Mesenchymal stem cell (in vitro differentiated cells and primary cell): ENCODE measurements at regions not wholly inside any gene's neighbourhood (a gene's known extent, or its start where the extent isn't known, plus 50 kb on each side); places are given as distances from the start of the nearest gene placed in this dataset.

ENCODE experiments used
- DNase-seq: peaks from one replicate; pipeline ENCODE4 v3.0.0-alpha.2; 2013
- H2AFZ ChIP-seq: one replicate; pipeline ENCODE4 v1.6.1; 2013; ENCODE audit warnings: low read depth, mild to moderate bottlenecking, control low read depth, inconsistent platforms, low read length, moderate library complexity
- H2AK5ac ChIP-seq: 2 replicates; pipeline ENCODE4 v1.6.1; 2013; ENCODE audit warnings: low read length, moderate library complexity, mild to moderate bottlenecking, inconsistent platforms; ENCODE audit not compliant: severe bottlenecking
- H2BK120ac ChIP-seq: one replicate; pipeline ENCODE4 v1.6.1; 2013; ENCODE audit warnings: low read depth, mild to moderate bottlenecking, inconsistent platforms, low read length, moderate library complexity
- H2BK12ac ChIP-seq, 2 experiments: one replicate each; pipeline ENCODE4 v1.6.1; 2013; ENCODE audit warnings: inconsistent platforms in 2 of 2, low read length in 2 of 2, mild to moderate bottlenecking in 2 of 2, moderate library complexity in 2 of 2, control low read depth in 1 of 2
- H2BK15ac ChIP-seq: one replicate; pipeline ENCODE4 v1.6.1; 2013; ENCODE audit warnings: mild to moderate bottlenecking, low read depth, inconsistent platforms; ENCODE audit not compliant: poor library complexity, severe bottlenecking
- H2BK5ac ChIP-seq: 2 replicates; pipeline ENCODE4 v1.6.1; 2013; ENCODE audit warnings: low read depth, mild to moderate bottlenecking, low read length, control low read depth, inconsistent platforms; ENCODE audit not compliant: poor library complexity, severe bottlenecking
- H3K14ac ChIP-seq, 2 experiments: one replicate each; pipeline ENCODE4 v1.6.1; 2013; ENCODE audit warnings: inconsistent platforms in 2 of 2, low read length in 2 of 2, control low read depth in 1 of 2, mild to moderate bottlenecking in 1 of 2, moderate library complexity in 1 of 2
- H3K18ac ChIP-seq, 2 experiments: one replicate each; pipeline ENCODE4 v1.6.1; 2013; ENCODE audit warnings: inconsistent platforms in 2 of 2, low read length in 2 of 2, control low read depth in 1 of 2, low read depth in 1 of 2, mild to moderate bottlenecking in 1 of 2
- H3K23ac ChIP-seq, 2 experiments: one replicate each; pipeline ENCODE4 v1.6.1; 2013; ENCODE audit warnings: inconsistent platforms in 2 of 2, low read length in 2 of 2, mild to moderate bottlenecking in 2 of 2, moderate library complexity in 2 of 2, control low read depth in 1 of 2
- H3K27ac ChIP-seq: 2 replicates; pipeline ENCODE4 v1.5.1; 2013; ENCODE audit warnings: mild to moderate bottlenecking, moderate library complexity, low read length, control low read depth, inconsistent platforms; ENCODE audit not compliant: poor library complexity, severe bottlenecking
- H3K27me3 ChIP-seq, 2 experiments: 2 replicates each; pipeline versions ENCODE4 v1.6.1 to v1.7.0; 2013; ENCODE audit warnings: low read length in 2 of 2, mild to moderate bottlenecking in 2 of 2, moderate library complexity in 2 of 2, control low read depth in 1 of 2, inconsistent platforms in 1 of 2; ENCODE audit not compliant: control insufficient read depth in 1 of 2, insufficient read depth in 1 of 2
- H3K36me3 ChIP-seq, 2 experiments: 2 replicates each; pipeline versions ENCODE4 v1.6.1 to v1.7.0; 2013; ENCODE audit warnings: low read length in 2 of 2, control low read depth in 1 of 2, inconsistent platforms in 1 of 2, low read depth in 1 of 2, mild to moderate bottlenecking in 1 of 2; ENCODE audit not compliant: insufficient read depth in 2 of 2, control insufficient read depth in 1 of 2
- H3K4ac ChIP-seq, 2 experiments: one replicate each; pipeline ENCODE4 v1.6.1; 2013; ENCODE audit warnings: inconsistent platforms in 2 of 2, low read length in 2 of 2, mild to moderate bottlenecking in 2 of 2, moderate library complexity in 2 of 2, control low read depth in 1 of 2, low read depth in 1 of 2
- H3K4me1 ChIP-seq: 2 replicates; pipeline ENCODE4 v1.6.1; 2013; ENCODE audit warnings: low read depth, low read length, control low read depth; ENCODE audit not compliant: control insufficient read depth, insufficient read depth
- H3K4me2 ChIP-seq: 2 replicates; pipeline ENCODE4 v1.6.1; 2013; ENCODE audit warnings: low read length, mild to moderate bottlenecking, inconsistent platforms; ENCODE audit not compliant: poor library complexity, severe bottlenecking
- H3K4me3 ChIP-seq, 2 experiments: 2 replicates each; pipeline versions ENCODE4 v1.5.1 to v1.7.0; 2013; ENCODE audit warnings: low read length in 2 of 2, mild to moderate bottlenecking in 2 of 2, control low read depth in 1 of 2, low read depth in 1 of 2; ENCODE audit not compliant: insufficient read depth in 1 of 2
- H3K79me1 ChIP-seq: replicated peaks from 2 replicates; pipeline ENCODE4 v1.6.1; 2013; ENCODE audit warnings: mild to moderate bottlenecking, control low read depth, low read length, inconsistent platforms; ENCODE audit not compliant: poor library complexity, severe bottlenecking
- H3K9ac ChIP-seq: 2 replicates; pipeline ENCODE4 v1.7.0; 2013; ENCODE audit warnings: mild to moderate bottlenecking, low read length, moderate library complexity
- H3K9me3 ChIP-seq: 2 replicates; pipeline ENCODE4 v1.7.0; 2013; ENCODE audit warnings: mild to moderate bottlenecking, low read length; ENCODE audit not compliant: control insufficient read depth
- H4K8ac ChIP-seq: one replicate; pipeline ENCODE4 v1.6.1; 2013; ENCODE audit warnings: inconsistent platforms, mild to moderate bottlenecking, low read length, moderate library complexity
- H4K91ac ChIP-seq: one replicate; pipeline ENCODE4 v1.6.1; 2013; ENCODE audit warnings: mild to moderate bottlenecking, low read length, inconsistent platforms
- whole genome bisulfite sequencing: methylation state at CpG from one replicate; pipeline ENCODE4 v1.1.7; 2013; ENCODE audit warnings: mixed read lengths; 5-methylcytosine and 5-hydroxymethylcytosine counted together

- Histone ChIP-seq H3K4me3 (no peak overlapping the region), H3K18ac (no peak overlapping the region), H3K23ac (no peak overlapping the region), H3K4ac (no peak overlapping the region), H2BK120ac (no peak overlapping the region), H3K36me3 (no peaks in the 10 kb centered on the region), H3K4me2 (no peak overlapping the region), H3K9ac (peak overlapping the region; percentile 26), H2BK15ac (no peak overlapping the region), H2BK5ac (no peak overlapping the region), H3K79me1 (no peaks in the 10 kb centered on the region), H4K91ac (no peak overlapping the region), H4K8ac (no peak overlapping the region), H2AFZ (no peak overlapping the region), H2BK12ac (no peak overlapping the region), H3K4me1 (no peaks in the 10 kb centered on the region), H3K27me3 (no peaks in the 10 kb centered on the region), H2AK5ac (no peak overlapping the region), H3K27ac (no peak overlapping the region), H3K14ac (no peak overlapping the region), H3K9me3 (peaks cover 13% of the 10 kb centered on the region)
- DNase-seq, result no peak
Observed at GRCh38 chr15:95605098-95605497, 725.4 kb upstream of the NR2F2 start.

- Histone ChIP-seq H2BK15ac (no peak overlapping the region), H4K91ac (no peak overlapping the region), H3K27me3 (no peaks in the 10 kb centered on the region), H3K9ac (no peak overlapping the region), H3K79me1 (no peaks in the 10 kb centered on the region), H4K8ac (no peak overlapping the region), H2BK5ac (no peak overlapping the region), H2AK5ac (no peak overlapping the region), H2BK12ac (no peak overlapping the region), H3K4me2 (no peak overlapping the region), H3K23ac (no peak overlapping the region), H3K14ac (no peak overlapping the region), H3K27ac (no peak overlapping the region), H3K18ac (no peak overlapping the region), H3K9me3 (no peaks in the 10 kb centered on the region), H2BK120ac (no peak overlapping the region), H2AFZ (no peak overlapping the region), H3K36me3 (no peaks in the 10 kb centered on the region), H3K4me3 (no peak overlapping the region), H3K4ac (no peak overlapping the region), H3K4me1 (no peaks in the 10 kb centered on the region)
- no peak for DNase-seq
- no CpG with 5 or more reads among the region's 2 CpGs for WGBS
Observed at GRCh38 chr15:95606551-95606950, 723.9 kb upstream of the NR2F2 start.

- Histone ChIP-seq H2BK12ac (no peak overlapping the region), H3K4ac (no peak overlapping the region), H3K4me1 (no peaks in the 10 kb centered on the region), H3K14ac (no peak overlapping the region), H4K8ac (no peak overlapping the region), H3K36me3 (no peaks in the 10 kb centered on the region), H3K9ac (no peak overlapping the region), H3K79me1 (no peaks in the 10 kb centered on the region), H3K27ac (no peak overlapping the region), H3K23ac (no peak overlapping the region), H2AFZ (no peak overlapping the region), H3K4me2 (no peak overlapping the region), H3K9me3 (no peaks in the 10 kb centered on the region), H3K18ac (no peak overlapping the region), H2BK120ac (no peak overlapping the region), H3K27me3 (no peaks in the 10 kb centered on the region), H2BK5ac (no peak overlapping the region), H2BK15ac (no peak overlapping the region), H2AK5ac (no peak overlapping the region), H4K91ac (no peak overlapping the region), H3K4me3 (no peak overlapping the region)
- WGBS, result 100% methylated on average over 4 of the region's 4 CpGs
- no peak for DNase-seq
Observed at GRCh38 chr15:95608371-95608770, 722.1 kb upstream of the NR2F2 start.

GRCh38 chr15:95609096-95609495 lies 721.4 kb upstream of the NR2F2 start:
- Histone ChIP-seq H3K36me3 (no peaks in the 10 kb centered on the region), H2AFZ (no peak overlapping the region), H3K79me1 (no peaks in the 10 kb centered on the region), H3K4ac (no peak overlapping the region), H3K4me3 (no peak overlapping the region), H2BK12ac (no peak overlapping the region), H3K27ac (no peak overlapping the region), H3K4me1 (no peaks in the 10 kb centered on the region), H3K4me2 (no peak overlapping the region), H3K9ac (no peak overlapping the region), H3K27me3 (no peaks in the 10 kb centered on the region), H3K14ac (no peak overlapping the region), H2BK15ac (no peak overlapping the region), H2AK5ac (no peak overlapping the region), H3K23ac (no peak overlapping the region), H3K18ac (no peak overlapping the region), H4K91ac (no peak overlapping the region), H3K9me3 (no peaks in the 10 kb centered on the region), H2BK5ac (no peak overlapping the region), H4K8ac (no peak overlapping the region), H2BK120ac (no peak overlapping the region)
- no peak for DNase-seq
- WGBS, result 55% methylated on average over 2 of the region's 3 CpGs
